ENCODE measurements at regions not wholly inside any gene's neighbourhood (a gene's known extent, or its start where the extent isn't known, plus 50 kb on each side); places are given as distances from the start of the nearest gene placed in this dataset.

GRCh38 chr1:106748606-106749005 is 307.9 kb upstream of the PRMT6 start:
- Histone ChIP-seq H3K36me3 (ENCODE audit: insufficient read depth, low read length) (no peaks in the 10 kb centered on the region), H3K9ac (ENCODE audit: low read length) (no peak overlapping the region), H3K27ac (ENCODE audit: low read length) (no peak overlapping the region), H3K79me2 (ENCODE audit: low read length) (no peaks in the 10 kb centered on the region), H3K27me3 (ENCODE audit: low read length) (no peaks in the 10 kb centered on the region), H4K20me1 (ENCODE audit: insufficient read depth, low read depth, low read length) (no peaks in the 10 kb centered on the region), H3K4me3 (ENCODE audit: low read length) (no peak overlapping the region), H2AFZ (ENCODE audit: low read length) (no peak overlapping the region), H3K9me3 (ENCODE audit: low read length) (peaks cover 15% of the 10 kb centered on the region), H3K4me1 (ENCODE audit: low read length) (0 out of 2 replicates have a peak, but pooled peaks cover 2% of the 10 kb centered on the region), H3K4me2 (ENCODE audit: low read depth, low read length, poor library complexity, severe bottlenecking) (no peak overlapping the region), H3K9me2 (replicated peaks; ENCODE audit: insufficient read depth, low read length) (no peaks in the 10 kb centered on the region)
- no peak for DNase-seq

GRCh38 chr1:106749491-106749890 is 307.0 kb upstream of the PRMT6 start:
- Histone ChIP-seq H3K9me2 (replicated peaks; ENCODE audit: insufficient read depth, low read length) (no peaks in the 10 kb centered on the region), H4K20me1 (ENCODE audit: insufficient read depth, low read depth, low read length) (no peaks in the 10 kb centered on the region), H3K9ac (ENCODE audit: low read length) (no peak overlapping the region), H3K4me1 (ENCODE audit: low read length) (0 out of 2 replicates have a peak, but pooled peaks cover 2% of the 10 kb centered on the region), H3K27ac (ENCODE audit: low read length) (no peak overlapping the region), H3K4me2 (ENCODE audit: low read depth, low read length, poor library complexity, severe bottlenecking) (no peak overlapping the region), H3K9me3 (ENCODE audit: low read length) (peaks cover 15% of the 10 kb centered on the region), H3K79me2 (ENCODE audit: low read length) (no peaks in the 10 kb centered on the region), H3K27me3 (ENCODE audit: low read length) (no peaks in the 10 kb centered on the region), H3K4me3 (ENCODE audit: low read length) (no peak overlapping the region), H2AFZ (ENCODE audit: low read length) (no peak overlapping the region), H3K36me3 (ENCODE audit: insufficient read depth, low read length) (no peaks in the 10 kb centered on the region)
- DNase-seq, result no peak

DNA sequence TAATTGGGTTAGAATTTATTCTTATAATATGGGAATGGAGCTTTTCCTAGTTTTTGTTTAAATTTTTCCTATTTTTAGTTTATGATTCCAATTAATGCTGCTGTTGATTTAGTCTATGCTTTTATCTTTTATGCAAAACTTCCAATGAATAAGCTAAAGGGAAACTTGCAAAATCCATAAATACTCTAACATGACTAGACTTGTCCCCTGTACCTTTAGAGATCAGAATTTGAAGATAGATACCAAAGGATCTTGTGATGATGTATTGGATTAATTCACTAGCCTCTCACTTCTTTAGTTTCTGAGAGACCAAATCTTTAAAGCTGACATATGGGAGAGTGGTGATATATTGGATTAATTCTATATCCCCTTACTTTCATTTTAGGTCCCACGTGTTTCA is 306.6 kb upstream of the PRMT6 start:
- Histone ChIP-seq H4K20me1 (ENCODE audit: insufficient read depth, low read depth, low read length) (no peaks in the 10 kb centered on the region), H3K27ac (ENCODE audit: low read length) (no peak overlapping the region), H3K9ac (ENCODE audit: low read length) (no peak overlapping the region), H3K4me2 (ENCODE audit: low read depth, low read length, poor library complexity, severe bottlenecking) (no peak overlapping the region), H3K4me3 (ENCODE audit: low read length) (no peak overlapping the region), H3K27me3 (ENCODE audit: low read length) (no peaks in the 10 kb centered on the region), H2AFZ (ENCODE audit: low read length) (no peak overlapping the region), H3K79me2 (ENCODE audit: low read length) (no peaks in the 10 kb centered on the region), H3K9me2 (replicated peaks; ENCODE audit: insufficient read depth, low read length) (no peaks in the 10 kb centered on the region), H3K36me3 (ENCODE audit: insufficient read depth, low read length) (no peaks in the 10 kb centered on the region), H3K4me1 (ENCODE audit: low read length) (0 out of 2 replicates have a peak, but pooled peaks cover 2% of the 10 kb centered on the region), H3K9me3 (ENCODE audit: low read length) (peaks cover 15% of the 10 kb centered on the region)
- no peak for DNase-seq

DNA sequence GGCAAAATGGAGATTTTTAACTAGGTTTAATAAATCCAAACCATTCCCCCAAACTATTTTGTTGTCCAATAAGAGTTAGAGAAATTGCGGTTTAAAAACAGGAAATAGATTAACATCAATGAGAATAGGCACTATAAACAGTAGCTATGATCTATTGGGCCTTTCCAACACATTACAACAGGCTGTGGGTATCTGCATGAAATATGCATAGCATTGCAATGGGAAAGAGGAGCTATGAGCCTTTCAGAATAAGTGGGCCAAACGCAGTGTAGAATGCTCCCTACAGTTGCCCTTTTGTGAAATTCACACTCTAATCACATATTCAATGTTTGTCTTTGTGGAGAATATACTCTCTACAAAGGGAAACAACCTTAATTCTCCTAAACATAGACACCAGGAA is 305.5 kb upstream of the PRMT6 start:
- Histone ChIP-seq H3K9ac (ENCODE audit: low read length) (no peak overlapping the region), H3K9me3 (ENCODE audit: low read length) (peaks cover 17% of the 10 kb centered on the region), H3K79me2 (ENCODE audit: low read length) (no peaks in the 10 kb centered on the region), H3K9me2 (replicated peaks; ENCODE audit: insufficient read depth, low read length) (no peaks in the 10 kb centered on the region), H4K20me1 (ENCODE audit: insufficient read depth, low read depth, low read length) (no peaks in the 10 kb centered on the region), H3K27me3 (ENCODE audit: low read length) (no peaks in the 10 kb centered on the region), H3K4me2 (ENCODE audit: low read depth, low read length, poor library complexity, severe bottlenecking) (no peak overlapping the region), H3K4me1 (ENCODE audit: low read length) (0 out of 2 replicates have a peak, but pooled peaks cover 2% of the 10 kb centered on the region), H3K4me3 (ENCODE audit: low read length) (no peak overlapping the region), H2AFZ (ENCODE audit: low read length) (no peak overlapping the region), H3K27ac (ENCODE audit: low read length) (no peak overlapping the region), H3K36me3 (ENCODE audit: insufficient read depth, low read length) (no peaks in the 10 kb centered on the region)
- no peak for DNase-seq

- Histone ChIP-seq H3K9me2 (replicated peaks; ENCODE audit: insufficient read depth, low read length) (no peaks in the 10 kb centered on the region), H3K9me3 (ENCODE audit: low read length) (peaks cover 14% of the 10 kb centered on the region), H3K27ac (ENCODE audit: low read length) (no peak overlapping the region), H3K4me2 (ENCODE audit: low read depth, low read length, poor library complexity, severe bottlenecking) (no peak overlapping the region), H3K36me3 (ENCODE audit: insufficient read depth, low read length) (no peaks in the 10 kb centered on the region), H3K27me3 (ENCODE audit: low read length) (no peaks in the 10 kb centered on the region), H3K9ac (ENCODE audit: low read length) (no peak overlapping the region), H3K79me2 (ENCODE audit: low read length) (no peaks in the 10 kb centered on the region), H3K4me3 (ENCODE audit: low read length) (no peak overlapping the region), H3K4me1 (ENCODE audit: low read length) (no peaks in the 10 kb centered on the region), H4K20me1 (ENCODE audit: insufficient read depth, low read depth, low read length) (no peaks in the 10 kb centered on the region), H2AFZ (ENCODE audit: low read length) (no peak overlapping the region)
- no peak for DNase-seq
Observed at GRCh38 chr1:106753066-106753465, 303.4 kb upstream of the PRMT6 start.

GRCh38 chr1:106754957-106755356 is 301.5 kb upstream of the PRMT6 start:
- no peaks in the 10 kb centered on the region for H3K79me2 ChIP-seq (ENCODE audit: low read length)
- H3K27ac ChIP-seq (ENCODE audit: low read length), result no peak overlapping the region
- H3K9me2 ChIP-seq (replicated peaks; ENCODE audit: insufficient read depth, low read length), result no peaks in the 10 kb centered on the region
- DNase-seq, result no peak
- no peak overlapping the region for H3K4me2 ChIP-seq (ENCODE audit: low read depth, low read length, poor library complexity, severe bottlenecking)
- no peaks in the 10 kb centered on the region for H3K4me1 ChIP-seq (ENCODE audit: low read length)
- H3K36me3 ChIP-seq (ENCODE audit: insufficient read depth, low read length), result no peaks in the 10 kb centered on the region
- no peak overlapping the region for H3K9ac ChIP-seq (ENCODE audit: low read length)
- peaks cover 21% of the 10 kb centered on the region for H3K9me3 ChIP-seq (ENCODE audit: low read length)
- H3K4me3 ChIP-seq (ENCODE audit: low read length), result no peak overlapping the region
- no peak overlapping the region for H2AFZ ChIP-seq (ENCODE audit: low read length)
- H4K20me1 ChIP-seq (ENCODE audit: insufficient read depth, low read depth, low read length), result no peaks in the 10 kb centered on the region
- H3K27me3 ChIP-seq (ENCODE audit: low read length), result no peaks in the 10 kb centered on the region

GRCh38 chr1:106755682-106756406 is 300.6 kb upstream of the PRMT6 start:
- H3K4me3 ChIP-seq (ENCODE audit: low read length), result no peak overlapping the region
- no peaks in the 10 kb centered on the region for H3K36me3 ChIP-seq (ENCODE audit: insufficient read depth, low read length)
- no peaks in the 10 kb centered on the region for H4K20me1 ChIP-seq (ENCODE audit: insufficient read depth, low read depth, low read length)
- H3K9me3 ChIP-seq (ENCODE audit: low read length), result peaks cover 19% of the 10 kb centered on the region
- no peak overlapping the region for H3K9ac ChIP-seq (ENCODE audit: low read length)
- no peaks in the 10 kb centered on the region for H3K9me2 ChIP-seq (replicated peaks; ENCODE audit: insufficient read depth, low read length)
- H3K27me3 ChIP-seq (ENCODE audit: low read length), result no peaks in the 10 kb centered on the region
- no peak overlapping the region for H3K4me2 ChIP-seq (ENCODE audit: low read depth, low read length, poor library complexity, severe bottlenecking)
- no peak overlapping the region for H3K27ac ChIP-seq (ENCODE audit: low read length)
- DNase-seq, result no peak
- H3K4me1 ChIP-seq (ENCODE audit: low read length), result no peaks in the 10 kb centered on the region
- H3K79me2 ChIP-seq (ENCODE audit: low read length), result no peaks in the 10 kb centered on the region
- no peak overlapping the region for H2AFZ ChIP-seq (ENCODE audit: low read length)

DNA sequence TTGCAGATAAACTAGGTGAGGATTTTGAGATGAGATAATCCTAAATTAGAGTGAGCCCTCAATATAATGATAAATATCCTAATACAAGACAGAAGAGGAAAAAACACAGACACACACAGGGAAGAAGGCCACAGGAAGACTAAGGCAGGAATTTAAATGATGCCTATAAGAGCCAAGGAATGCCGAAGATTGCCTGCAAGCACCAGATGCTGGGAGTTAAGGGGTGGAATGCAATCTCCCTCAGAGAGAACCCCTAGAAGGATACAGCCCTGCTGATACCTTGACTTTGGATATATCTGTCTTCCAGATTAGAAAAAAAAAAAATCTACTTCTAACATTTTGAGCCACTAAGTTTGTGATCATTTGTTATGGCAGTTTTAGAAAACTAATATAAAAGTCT is 299.7 kb upstream of the PRMT6 start:
- no peak for DNase-seq
- no peak overlapping the region for H3K9ac ChIP-seq (ENCODE audit: low read length)
- H3K27ac ChIP-seq (ENCODE audit: low read length), result no peak overlapping the region

More for the DNA sequence above, 299.7 kb upstream of the PRMT6 start:
- Histone ChIP-seq H3K9me3 (ENCODE audit: low read length) (peaks cover 15% of the 10 kb centered on the region), H3K4me1 (ENCODE audit: low read length) (no peaks in the 10 kb centered on the region), H3K4me2 (ENCODE audit: low read depth, low read length, poor library complexity, severe bottlenecking) (no peak overlapping the region), H3K9me2 (replicated peaks; ENCODE audit: insufficient read depth, low read length) (no peaks in the 10 kb centered on the region), H4K20me1 (ENCODE audit: insufficient read depth, low read depth, low read length) (no peaks in the 10 kb centered on the region), H3K79me2 (ENCODE audit: low read length) (no peaks in the 10 kb centered on the region), H3K4me3 (ENCODE audit: low read length) (no peak overlapping the region), H3K36me3 (ENCODE audit: insufficient read depth, low read length) (no peaks in the 10 kb centered on the region), H3K27me3 (ENCODE audit: low read length) (no peaks in the 10 kb centered on the region), H2AFZ (ENCODE audit: low read length) (no peak overlapping the region)

All from Karpas-422 (cell line).